ENCODE measurements at regions not wholly inside any gene's neighbourhood (a gene's known extent, or its start where the extent isn't known, plus 50 kb on each side); places are given as distances from the start of the nearest gene placed in this dataset.
A peak's percentile ranks its signal among the peaks of the same experiment; 100 is the strongest.

- no peak for DNase-seq
These were observed 204.4 kb downstream of the FAM76B start for GRCh38 chr11:95585069-95585751.

GRCh38 chr11:95584589-95584988, 205.0 kb downstream of the FAM76B start:
- DNase-seq: no peak

DNA sequence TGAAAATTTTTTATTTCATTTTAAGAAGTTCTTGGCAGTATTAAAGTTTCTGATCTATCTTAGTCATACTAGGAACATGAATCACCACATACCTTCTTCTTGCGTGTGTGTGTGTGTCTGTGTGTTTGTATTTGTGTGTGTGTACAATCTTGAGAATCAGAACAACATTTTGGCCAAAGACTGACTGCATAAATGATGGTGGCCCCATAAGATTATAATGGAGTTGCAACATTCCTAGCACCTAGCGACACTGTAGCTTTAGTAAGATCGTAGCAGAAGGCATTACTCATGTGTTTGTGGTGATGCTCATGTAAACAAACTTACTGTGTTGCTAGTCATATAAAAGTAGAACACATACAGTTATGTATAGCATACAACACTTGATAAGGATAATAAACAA, 205.4 kb downstream of the FAM76B start:
- DNase-seq: no peak

DNA sequence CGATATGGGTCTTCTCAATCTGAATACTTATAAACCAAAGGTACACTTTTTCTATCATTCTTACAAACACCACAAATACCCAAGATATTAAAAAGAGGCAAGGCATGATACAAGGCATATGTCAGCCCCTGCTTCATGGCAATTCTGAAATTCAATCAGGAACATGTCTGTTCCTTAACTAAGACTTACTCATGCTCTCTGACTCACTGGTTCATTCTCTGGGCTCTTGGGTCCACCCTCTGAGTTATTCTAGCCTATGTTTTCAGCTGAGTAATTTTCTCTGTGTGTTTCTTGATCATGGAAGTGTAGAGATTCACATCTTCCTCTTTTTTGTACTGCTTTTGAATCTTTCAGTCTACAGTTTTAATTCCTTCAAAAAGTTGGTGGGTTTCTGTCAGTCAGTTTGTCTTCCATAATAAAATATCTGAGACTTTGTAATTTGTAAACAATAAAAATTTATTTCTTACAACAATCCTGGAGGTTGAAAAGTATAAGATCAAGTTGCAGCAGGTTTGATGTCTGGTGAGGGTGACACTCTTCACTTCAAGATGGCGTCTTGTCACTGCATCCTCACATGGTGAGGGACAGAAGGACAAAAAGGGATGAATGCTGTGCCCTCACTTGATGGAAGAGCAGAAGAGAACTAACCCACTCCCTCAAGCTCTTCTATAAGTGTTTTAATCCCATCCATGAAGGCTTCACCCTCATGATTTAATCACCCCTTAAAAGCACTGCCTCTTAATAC, 211.7 kb downstream of the FAM76B start:
- DNase-seq: no peak

DNA sequence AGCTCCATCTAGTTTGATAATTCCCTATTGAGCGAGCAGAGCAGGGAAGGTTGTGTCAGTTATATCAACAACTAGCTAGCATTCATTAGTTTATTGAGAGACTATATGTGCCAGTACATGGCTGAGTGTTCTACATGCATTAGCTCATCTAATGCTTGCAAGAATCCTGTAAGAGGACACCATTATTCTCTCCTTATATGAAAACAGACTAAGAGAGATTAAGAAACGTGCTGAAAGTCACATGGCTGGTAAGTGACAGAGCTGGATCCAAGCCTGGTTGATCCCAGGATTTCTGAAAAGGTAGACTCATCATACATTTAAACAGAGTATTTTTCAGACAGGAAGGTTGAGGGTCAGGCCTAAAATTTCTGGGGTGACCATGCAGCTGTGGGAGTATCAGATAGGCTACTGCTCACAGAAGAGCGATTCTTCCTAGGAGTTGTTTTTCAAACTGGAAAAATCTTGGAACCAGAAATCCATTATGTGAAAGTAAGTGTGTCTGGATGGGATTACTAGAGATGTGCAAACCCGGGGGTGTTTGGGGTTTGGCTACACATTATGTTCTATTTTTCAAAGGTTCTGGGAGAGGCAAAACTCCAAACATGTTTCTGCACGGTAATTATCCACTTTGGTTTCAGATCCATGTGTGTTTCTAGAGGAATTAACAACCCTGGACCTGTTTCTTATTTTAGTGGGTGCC, 213.3 kb downstream of the FAM76B start:
- peak in 1 of 3 donors; percentile 67 for DNase-seq

DNA sequence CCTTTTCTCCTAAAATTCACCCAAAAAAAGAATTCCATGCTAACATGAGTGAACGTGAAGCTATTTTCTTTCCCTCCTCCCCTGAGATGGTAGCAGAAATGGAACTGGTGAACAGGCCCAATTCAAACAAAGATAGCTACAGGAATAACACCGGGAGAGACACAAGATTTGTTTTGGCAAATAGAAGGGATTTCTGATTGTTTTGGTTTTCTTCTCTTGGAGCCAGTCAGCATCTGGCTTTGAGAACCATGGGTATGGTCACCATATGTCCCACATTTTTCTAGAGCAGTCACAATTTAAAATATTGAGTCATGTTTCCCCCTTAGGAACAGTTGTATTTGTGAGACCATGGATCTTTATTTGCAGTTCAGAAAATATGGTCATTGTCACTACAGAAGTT, 214.1 kb downstream of the FAM76B start:
- no peak for DNase-seq

GRCh38 chr11:95571718-95572260, 217.8 kb downstream of the FAM76B start:
- DNase-seq: no peak

DNA sequence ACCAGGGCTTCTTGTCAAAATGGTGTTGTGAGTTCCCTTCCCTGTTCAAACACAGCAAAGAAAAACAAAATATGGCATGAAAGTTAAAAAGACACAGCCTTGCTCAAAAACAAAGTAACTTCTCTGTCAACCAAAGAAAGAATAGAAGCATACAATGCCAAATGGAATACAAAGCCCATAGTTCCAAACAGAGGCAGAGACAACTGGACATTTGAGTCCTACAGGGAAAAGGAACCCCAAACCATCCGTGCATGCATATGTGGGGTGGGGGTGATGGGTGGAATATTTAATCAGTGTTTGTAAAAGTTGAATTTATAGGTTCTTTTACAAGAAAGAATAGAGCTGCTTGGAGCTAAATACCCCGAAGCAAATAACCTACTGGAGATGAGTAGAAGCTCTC, 218.7 kb downstream of the FAM76B start:
- DNase-seq: no peak

- DNase-seq: no peak
These were observed 220.4 kb downstream of the FAM76B start for GRCh38 chr11:95569207-95569606.

DNA sequence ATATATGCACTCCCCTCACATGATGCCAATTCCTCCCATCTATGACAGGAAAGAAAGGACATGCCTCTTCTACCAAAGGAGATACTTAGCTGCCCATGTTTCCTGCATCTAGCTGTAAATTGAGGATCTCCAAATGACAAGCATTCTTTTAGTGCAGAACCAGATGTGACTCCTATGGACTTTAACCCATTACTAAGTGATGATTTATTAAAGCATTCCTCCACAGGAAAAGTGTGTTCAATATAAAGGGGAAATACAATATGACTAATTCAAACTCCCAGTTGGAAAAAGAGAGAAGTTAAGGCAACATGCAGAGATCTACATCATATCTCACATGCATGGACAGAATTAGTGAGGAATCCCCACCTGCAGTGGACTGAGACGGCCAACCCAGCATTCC, 221.3 kb downstream of the FAM76B start:
- no peak for DNase-seq

GRCh38 chr11:95567685-95568084, 221.9 kb downstream of the FAM76B start:
- DNase-seq: peak in 1 of 3 donors; percentile 64

- DNase-seq: peak in 1 of 3 donors; percentile 67
These were observed 223.4 kb downstream of the FAM76B start for GRCh38 chr11:95566211-95566610.

- peak in 1 of 3 donors; percentile 48 for DNase-seq
These were observed 223.8 kb downstream of the FAM76B start for GRCh38 chr11:95565724-95566141.

DNA sequence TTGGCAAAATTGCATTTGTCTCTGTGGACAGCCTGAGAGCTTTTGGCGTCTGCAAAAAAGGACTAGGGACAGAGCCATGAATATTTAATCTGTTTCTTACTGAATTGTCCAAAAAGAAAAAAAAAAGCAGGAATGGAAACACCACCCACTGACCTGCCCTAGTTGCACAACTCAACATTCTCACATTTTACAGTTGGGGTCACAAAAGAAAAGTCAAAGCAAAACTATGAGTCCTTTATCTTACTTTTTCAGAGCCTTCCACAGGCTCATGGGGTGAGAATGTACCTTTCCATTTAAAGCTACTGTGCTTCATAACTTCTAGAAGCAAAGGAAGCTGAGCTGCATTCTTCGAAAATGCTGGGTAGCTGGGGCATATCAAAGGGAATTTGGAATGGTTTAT, 225.7 kb downstream of the FAM76B start:
- no peak for DNase-seq

GRCh38 chr11:95563173-95563572, 226.4 kb downstream of the FAM76B start:
- DNase-seq: no peak

DNA sequence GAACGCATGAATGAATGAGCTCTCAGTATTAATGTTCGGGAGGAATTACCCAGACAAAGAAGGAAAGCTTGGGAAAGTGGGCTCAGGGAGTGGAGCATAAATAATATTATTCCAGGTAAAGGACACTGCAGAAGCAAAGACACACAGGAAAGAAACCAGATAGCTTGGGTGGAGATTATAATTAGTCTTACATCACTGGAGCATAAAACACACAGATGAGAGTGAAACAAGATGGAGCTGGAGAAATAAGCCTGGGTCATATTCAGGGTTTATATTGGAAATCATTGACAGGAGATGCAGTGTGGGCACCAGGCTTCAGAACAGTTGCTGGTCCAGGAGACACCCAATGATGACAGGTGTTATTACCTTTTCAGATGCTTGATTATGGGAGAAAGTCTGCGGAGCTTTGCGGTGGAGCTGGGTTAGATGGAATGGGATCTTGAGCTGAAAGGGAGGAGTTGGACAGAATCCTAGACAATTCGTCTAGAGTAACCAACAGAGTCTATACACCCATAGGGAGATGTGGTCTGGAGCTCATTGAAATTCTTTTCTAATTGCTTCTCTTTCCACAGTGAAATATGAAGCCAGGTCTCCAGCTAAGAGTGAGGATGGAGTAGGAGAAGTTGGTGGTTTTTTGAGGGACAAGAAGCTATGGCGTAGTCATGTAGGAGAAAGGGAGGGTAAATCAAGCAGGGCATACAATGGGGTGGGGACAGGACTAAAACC, 227.2 kb downstream of the FAM76B start:
- no peak for DNase-seq

DNA sequence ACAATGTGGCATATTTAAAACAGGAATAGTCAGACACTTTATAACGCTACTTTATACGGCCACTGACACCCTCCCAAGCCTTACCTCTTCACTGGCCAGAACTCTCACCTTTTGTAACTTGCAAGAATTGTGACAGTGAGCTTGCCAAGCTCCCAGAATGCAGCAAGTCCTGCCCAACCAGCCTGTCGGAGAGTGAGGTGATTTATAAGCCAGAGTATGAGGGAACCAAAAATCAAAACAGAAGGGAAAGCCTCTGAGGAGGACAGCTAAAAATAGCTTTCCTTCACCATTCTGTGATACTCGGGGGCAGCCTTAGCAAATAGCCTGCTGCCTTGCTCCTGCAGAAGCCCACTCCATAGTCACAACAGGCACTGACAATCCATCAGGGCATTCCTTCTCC, 229.7 kb downstream of the FAM76B start:
- DNase-seq: no peak

- no peak for DNase-seq
These were observed 232.2 kb downstream of the FAM76B start for GRCh38 chr11:95557376-95557775.

GRCh38 chr11:95556342-95557163, 233.0 kb downstream of the FAM76B start:
- peak; percentile 62 to 85 (median 66) for DNase-seq

- no peak for DNase-seq
These were observed 233.6 kb downstream of the FAM76B start for GRCh38 chr11:95556011-95556341.

DNA sequence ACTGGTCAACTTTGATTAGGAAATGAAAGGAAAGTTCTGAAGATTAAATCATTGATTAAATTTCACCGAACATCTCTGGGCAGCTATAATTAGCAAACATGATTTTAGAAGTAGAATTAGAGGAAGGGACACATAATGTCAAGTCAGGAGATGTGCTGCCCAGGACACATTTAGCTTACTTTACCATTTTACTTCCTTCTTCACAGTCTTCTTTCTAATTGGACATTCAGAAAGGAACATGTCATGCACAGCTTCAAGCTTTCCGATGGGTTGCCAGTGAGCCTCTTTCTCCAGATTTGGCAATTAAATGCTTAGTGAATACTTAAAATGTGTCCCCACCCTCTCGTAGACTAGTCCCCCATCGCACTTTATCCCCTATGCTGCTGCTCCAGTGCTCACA, 234.7 kb downstream of the FAM76B start:
- no peak for DNase-seq

Data from muscle of back (tissue), 3 donors.